IPS-20b (cell line): ENCODE measurements at regions not wholly inside any gene's neighbourhood (a gene's known extent, or its start where the extent isn't known, plus 50 kb on each side); places are given as distances from the start of the nearest gene placed in this dataset.

Experiments used
- H3K27ac ChIP-seq: one replicate; pipeline ENCODE4 v1.5.1; 2013; ENCODE audit warnings: low read length
- H3K27me3 ChIP-seq: 2 replicates; pipeline ENCODE4 v1.6.1; 2013; ENCODE audit warnings: mild to moderate bottlenecking, low read length, inconsistent platforms; ENCODE audit not compliant: insufficient read depth
- H3K36me3 ChIP-seq: 2 replicates; pipeline ENCODE4 v1.6.1; 2013; ENCODE audit warnings: low read depth, mild to moderate bottlenecking, inconsistent platforms, low read length, moderate library complexity; ENCODE audit not compliant: insufficient read depth
- H3K4me1 ChIP-seq: 2 replicates; pipeline ENCODE4 v1.6.1; 2013; ENCODE audit warnings: mild to moderate bottlenecking, control low read depth, inconsistent platforms, low read length, moderate library complexity; ENCODE audit not compliant: insufficient read depth
- H3K4me3 ChIP-seq: 2 replicates; pipeline ENCODE4 v1.5.1; 2013; ENCODE audit warnings: mild to moderate bottlenecking, low read length, inconsistent platforms
- H3K9ac ChIP-seq: 2 replicates; pipeline ENCODE4 v1.6.1; 2013; ENCODE audit warnings: low read depth, mild to moderate bottlenecking, inconsistent platforms, low read length, moderate library complexity
- H3K9me3 ChIP-seq: 2 replicates; pipeline ENCODE4 v1.6.1; 2013; ENCODE audit warnings: mild to moderate bottlenecking, low read depth, low read length, inconsistent platforms; ENCODE audit not compliant: insufficient read depth

DNA sequence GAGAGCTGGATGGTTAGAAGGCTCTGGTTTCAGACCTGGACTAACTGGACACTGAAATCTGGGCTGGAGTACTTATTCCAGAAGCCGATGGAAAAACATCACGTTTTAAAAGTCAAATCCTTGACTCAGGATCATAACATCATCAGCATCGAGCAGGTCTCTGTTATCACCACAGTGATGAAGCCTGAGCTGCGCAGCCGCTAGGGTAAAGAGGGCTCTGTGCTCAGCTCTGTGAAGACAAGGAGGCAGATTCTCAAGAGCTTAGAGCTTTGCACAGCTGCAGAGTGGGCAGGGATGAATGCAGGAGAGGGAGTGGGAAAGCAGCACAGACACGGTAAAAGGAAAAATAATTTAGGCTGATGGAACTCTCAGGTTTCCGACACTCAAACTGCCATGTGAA, 208.8 kb upstream of the TAS2R1 start:
- Histone ChIP-seq H3K27ac (no peak overlapping the region), H3K9me3 (peaks cover 6% of the 10 kb centered on the region; the same call in 1 of the 2 replicates), H3K36me3 (no peaks in the 10 kb centered on the region), H3K9ac (no peak overlapping the region), H3K4me3 (no peak overlapping the region), H3K27me3 (peaks cover 4% of the 10 kb centered on the region), H3K4me1 (peaks cover 12% of the 10 kb centered on the region)

DNA sequence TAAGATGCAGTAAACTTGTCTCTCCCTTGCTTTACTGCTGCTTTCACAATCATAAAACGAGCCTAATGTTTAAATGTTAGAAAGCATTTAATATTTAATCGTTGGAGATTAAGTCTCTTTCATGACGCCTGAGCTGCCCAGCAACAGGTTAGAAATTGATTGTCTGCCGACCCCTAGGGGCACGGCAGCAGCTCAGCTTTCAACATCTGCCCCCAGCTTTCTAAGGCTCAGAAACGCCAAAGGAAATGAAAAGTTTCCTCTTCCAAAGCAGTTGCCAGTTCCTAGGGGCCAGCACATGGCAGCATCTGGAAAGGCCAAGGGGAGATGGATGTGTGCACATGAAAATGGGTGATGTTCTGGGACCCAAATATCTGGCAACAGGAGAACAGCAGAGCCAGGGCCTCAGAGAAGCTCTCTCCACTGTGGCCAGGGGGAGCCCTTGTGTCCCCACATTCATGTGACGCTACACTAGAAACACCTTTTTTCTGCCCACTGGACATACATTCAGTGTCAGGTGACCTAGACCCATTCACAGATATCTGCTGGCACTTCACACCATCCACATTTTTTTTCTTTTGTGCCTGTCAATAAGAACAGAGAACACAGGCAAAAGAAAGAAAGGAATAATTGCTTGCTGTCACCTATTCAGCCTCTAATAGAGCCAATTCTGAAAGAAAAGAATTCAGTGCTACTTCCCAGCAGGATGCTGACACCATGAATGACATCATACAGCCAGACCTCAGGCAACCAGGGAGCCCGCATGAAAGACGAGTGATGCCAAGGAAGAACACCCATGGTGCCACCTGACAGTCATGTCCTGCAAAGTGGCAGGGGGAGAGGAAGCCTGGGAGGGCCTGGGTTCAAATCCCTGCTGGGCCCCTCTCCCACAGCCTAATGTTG, 205.0 kb upstream of the TAS2R1 start:
- Histone ChIP-seq H3K4me1 (peaks cover 25% of the 10 kb centered on the region), H3K9me3 (no peaks in the 10 kb centered on the region), H3K9ac (no peak overlapping the region), H3K36me3 (no peaks in the 10 kb centered on the region), H3K4me3 (no peak overlapping the region), H3K27ac (no peak overlapping the region), H3K27me3 (peaks cover 4% of the 10 kb centered on the region)

DNA sequence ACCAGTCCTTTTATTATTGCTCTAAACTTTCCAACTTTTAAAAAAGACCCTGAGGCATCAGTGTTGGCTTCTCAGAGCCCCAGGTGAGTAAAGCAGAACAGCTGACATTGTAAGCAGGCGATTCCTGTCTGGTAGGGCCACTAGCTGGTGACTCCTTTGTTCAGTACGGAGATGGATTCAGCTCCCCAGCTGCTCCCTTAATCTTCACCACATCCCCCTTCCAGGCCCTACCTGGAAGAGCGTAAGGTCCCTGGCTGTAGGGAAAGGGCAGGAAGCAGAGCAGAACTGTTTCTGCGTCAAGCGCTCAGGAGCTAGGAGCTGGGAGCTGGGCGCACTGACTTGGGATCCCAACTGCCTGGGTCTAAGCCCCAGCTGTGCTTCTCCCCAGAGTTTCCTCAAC, 203.7 kb upstream of the TAS2R1 start:
- H3K27ac ChIP-seq: no peak overlapping the region
- H3K9ac ChIP-seq: peak overlapping the region; percentile 30; the same call in 1 of the 2 replicates
- H3K27me3 ChIP-seq: peaks cover 4% of the 10 kb centered on the region
- no peak overlapping the region for H3K4me3 ChIP-seq
- H3K9me3 ChIP-seq: no peaks in the 10 kb centered on the region
- no peaks in the 10 kb centered on the region for H3K36me3 ChIP-seq
- peaks cover 36% of the 10 kb centered on the region for H3K4me1 ChIP-seq

DNA sequence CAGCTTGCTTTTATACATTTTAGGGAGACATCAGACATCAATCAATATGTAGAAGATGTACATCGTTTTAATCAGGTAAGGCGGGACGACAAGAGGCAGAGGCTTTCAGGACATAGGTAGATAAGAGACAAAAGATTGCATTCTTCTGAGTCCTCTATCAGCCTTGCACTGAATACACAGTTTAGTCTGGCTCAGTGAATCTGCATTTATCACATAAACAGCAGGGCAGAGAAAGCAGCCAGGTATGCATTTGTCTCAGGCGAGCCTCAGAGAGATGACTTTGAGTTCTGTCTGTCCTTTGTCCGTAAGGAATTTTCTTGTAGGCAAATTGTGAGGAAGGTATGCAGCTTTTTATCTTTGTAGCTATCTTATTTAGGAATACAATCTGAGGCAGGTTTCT, 202.8 kb upstream of the TAS2R1 start:
- Histone ChIP-seq H3K27ac (no peak overlapping the region), H3K9me3 (no peaks in the 10 kb centered on the region), H3K27me3 (no peaks in the 10 kb centered on the region; the same call in 1 of the 2 replicates), H3K9ac (no peak overlapping the region), H3K4me3 (0 out of 2 replicates have a peak overlapping the region, but pooled peaks have one; percentile 8), H3K4me1 (peaks cover 38% of the 10 kb centered on the region), H3K36me3 (no peaks in the 10 kb centered on the region)

DNA sequence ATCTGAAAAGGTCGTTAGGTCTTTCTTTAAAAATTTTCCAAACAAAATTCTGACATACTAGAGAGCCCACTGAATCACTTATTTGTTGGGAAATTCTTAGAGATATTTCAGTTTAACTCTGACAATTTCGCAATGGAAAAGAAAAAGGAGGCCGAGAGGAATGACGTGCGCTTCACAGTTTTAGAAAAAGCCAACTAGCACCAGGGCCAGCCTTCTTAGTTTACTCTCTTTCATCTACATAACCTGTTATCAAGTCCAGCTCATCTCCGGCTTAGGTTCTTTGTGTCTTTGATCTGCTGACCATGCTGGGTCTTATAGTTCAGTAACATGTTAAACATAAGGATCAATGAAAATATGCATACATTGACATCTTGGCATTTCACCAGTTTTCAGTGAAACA, 201.7 kb upstream of the TAS2R1 start:
- Histone ChIP-seq H3K27ac (no peak overlapping the region), H3K4me1 (peaks cover 38% of the 10 kb centered on the region), H3K27me3 (no peaks in the 10 kb centered on the region; the same call in 1 of the 2 replicates), H3K4me3 (no peak overlapping the region), H3K36me3 (no peaks in the 10 kb centered on the region), H3K9me3 (no peaks in the 10 kb centered on the region), H3K9ac (no peak overlapping the region)

DNA sequence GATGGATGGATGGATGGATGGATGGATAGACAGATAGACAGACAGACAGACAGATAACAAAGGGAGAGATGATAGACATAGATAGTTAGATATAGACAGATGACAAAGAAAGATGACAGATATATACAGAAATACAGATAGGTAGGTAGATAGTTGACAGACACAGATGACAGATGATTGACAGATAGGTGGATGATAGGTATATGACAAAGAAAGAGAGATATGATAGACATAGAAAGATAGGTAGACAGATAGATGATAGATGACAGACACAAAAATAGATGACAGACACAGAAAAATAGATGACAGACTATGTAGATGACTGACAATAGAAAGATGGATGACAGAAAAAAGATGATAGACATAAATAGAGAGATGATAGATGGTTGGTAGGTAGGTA, 200.0 kb upstream of the TAS2R1 start:
- H3K4me3 ChIP-seq: no peak overlapping the region
- no peak overlapping the region for H3K9ac ChIP-seq
- H3K27ac ChIP-seq: no peak overlapping the region
- no peaks in the 10 kb centered on the region for H3K9me3 ChIP-seq
- H3K4me1 ChIP-seq: peaks cover 38% of the 10 kb centered on the region
- no peaks in the 10 kb centered on the region; the same call in 1 of the 2 replicates for H3K27me3 ChIP-seq
- H3K36me3 ChIP-seq: no peaks in the 10 kb centered on the region

DNA sequence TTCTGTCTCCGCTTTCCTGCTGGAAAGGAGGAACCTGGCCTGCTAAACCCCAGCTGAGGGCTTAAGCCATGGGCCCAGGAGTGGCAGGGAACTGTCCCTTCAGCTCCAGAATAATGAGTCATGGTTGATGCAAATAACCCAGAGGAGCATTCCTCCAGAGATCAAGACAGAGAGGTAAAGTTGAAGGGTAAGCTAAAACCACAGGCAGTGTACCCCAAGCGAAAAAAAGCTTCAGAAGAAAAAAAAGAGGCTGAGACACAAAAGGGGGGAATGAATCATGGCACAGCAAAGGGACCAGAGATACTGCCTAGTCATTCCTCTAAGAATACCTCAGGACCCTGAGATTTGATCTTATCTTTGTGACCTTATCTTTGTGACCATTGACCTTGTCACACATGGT, 199.5 kb upstream of the TAS2R1 start:
- Histone ChIP-seq H3K9ac (no peak overlapping the region), H3K27me3 (no peaks in the 10 kb centered on the region; the same call in 1 of the 2 replicates), H3K36me3 (no peaks in the 10 kb centered on the region), H3K4me1 (peaks cover 33% of the 10 kb centered on the region), H3K4me3 (no peak overlapping the region), H3K9me3 (no peaks in the 10 kb centered on the region), H3K27ac (no peak overlapping the region)

DNA sequence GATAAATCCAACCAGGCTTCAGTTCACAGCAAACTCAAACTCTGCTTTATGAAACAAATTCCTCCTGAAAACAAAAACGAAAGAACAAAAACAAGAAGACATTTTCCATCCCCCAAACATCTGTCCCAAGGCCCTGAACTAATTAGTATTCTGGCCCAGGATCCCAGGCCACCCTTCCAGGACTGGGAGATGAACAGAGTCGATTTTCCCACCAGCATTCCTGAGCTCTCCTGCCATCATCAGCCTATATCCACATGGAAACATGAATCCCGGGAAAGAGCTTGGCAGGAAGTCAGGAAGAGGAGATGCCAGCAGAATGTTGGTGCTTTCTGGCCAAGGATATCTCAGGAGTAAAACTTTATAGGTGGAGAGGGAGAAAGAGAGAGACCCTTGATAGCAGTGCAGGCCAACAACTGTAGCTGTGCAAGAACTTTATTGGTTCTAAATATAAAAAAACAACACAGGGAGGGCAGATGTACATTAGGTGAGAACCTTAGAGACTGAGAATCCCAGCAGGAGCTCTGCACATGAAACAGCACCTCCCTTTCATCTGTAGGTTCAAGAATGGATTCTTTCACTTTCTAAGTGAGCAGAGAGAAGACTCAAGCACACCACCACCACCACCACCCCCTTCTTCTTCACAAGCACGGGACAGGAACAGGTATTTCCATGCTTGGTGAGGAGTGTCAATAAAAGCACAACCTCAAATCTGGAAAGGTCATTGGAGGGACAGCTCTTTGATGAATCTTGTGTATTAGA, 190.7 kb upstream of the TAS2R1 start:
- H3K36me3 ChIP-seq: no peaks in the 10 kb centered on the region
- H3K4me3 ChIP-seq: no peak overlapping the region
- H3K9me3 ChIP-seq: no peaks in the 10 kb centered on the region
- H3K27me3 ChIP-seq: no peaks in the 10 kb centered on the region
- no peak overlapping the region for H3K27ac ChIP-seq
- H3K4me1 ChIP-seq: no peaks in the 10 kb centered on the region
- H3K9ac ChIP-seq: no peak overlapping the region

DNA sequence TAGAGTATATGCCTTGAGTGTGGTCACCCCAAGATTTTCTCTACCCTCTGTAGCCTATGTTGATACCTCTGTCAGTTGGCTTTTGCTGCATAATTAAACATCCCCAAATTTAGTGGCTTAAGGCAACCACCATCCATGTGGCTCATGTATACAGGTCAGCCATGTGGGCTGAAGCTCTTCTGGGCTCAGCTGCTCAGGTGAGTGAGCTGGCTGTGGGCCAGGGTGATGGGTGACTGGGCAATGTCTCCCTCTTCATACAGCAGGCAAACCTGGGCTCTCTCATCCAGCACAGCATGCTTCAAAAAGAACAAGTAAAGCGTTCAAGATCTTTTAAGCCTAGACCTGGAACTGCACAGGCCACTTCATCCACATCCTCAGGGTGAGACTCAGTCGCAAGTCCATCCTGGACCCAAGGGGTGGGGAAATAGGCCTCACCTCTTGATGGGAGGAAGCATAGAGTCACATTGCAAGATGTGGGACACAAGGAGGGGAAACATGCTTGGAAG, 188.2 kb upstream of the TAS2R1 start:
- H3K27ac ChIP-seq: no peak overlapping the region
- H3K27me3 ChIP-seq: no peaks in the 10 kb centered on the region
- no peak overlapping the region for H3K9ac ChIP-seq
- H3K4me1 ChIP-seq: no peaks in the 10 kb centered on the region
- H3K36me3 ChIP-seq: no peaks in the 10 kb centered on the region
- no peak overlapping the region for H3K4me3 ChIP-seq
- no peaks in the 10 kb centered on the region for H3K9me3 ChIP-seq

DNA sequence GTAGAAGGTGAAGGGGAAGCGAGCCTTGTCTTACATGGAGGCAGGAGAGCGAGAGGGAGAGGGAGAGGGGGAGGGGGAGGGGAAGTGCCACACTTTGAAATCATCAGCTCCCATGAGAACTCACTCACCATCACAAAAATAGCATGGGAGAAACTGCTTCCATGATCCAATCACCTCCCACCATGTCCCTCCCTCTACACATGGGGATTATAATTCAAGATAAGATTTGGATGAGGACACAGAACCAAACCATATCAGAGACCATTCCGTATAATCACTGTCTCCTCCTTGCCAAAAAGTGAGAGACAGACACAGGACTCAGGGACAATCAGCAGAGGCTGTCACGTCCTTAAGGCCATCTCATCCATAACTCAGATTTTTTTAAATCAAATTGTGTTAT, 187.7 kb upstream of the TAS2R1 start:
- Histone ChIP-seq H3K9me3 (no peaks in the 10 kb centered on the region), H3K9ac (no peak overlapping the region), H3K27me3 (no peaks in the 10 kb centered on the region), H3K27ac (no peak overlapping the region), H3K4me1 (no peaks in the 10 kb centered on the region), H3K4me3 (no peak overlapping the region), H3K36me3 (no peaks in the 10 kb centered on the region)

DNA sequence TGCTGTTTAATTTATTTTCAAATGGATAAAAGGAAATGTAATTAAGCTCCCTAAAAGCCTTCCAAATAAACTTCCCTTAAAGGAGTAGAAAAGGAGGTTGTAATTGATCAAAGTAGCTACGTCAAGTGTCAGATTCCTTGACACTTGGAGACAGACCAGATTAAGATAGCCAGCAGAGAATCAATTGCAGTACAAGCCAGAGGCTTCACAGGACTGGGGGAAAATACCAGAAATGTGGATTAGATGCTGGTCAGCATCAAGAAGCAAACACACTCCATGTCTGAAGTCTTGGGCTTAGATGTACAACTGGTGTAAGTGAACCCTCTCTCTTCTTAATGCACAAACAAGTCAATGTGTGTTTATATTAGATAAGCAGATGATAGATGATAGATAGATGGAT, 184.9 kb upstream of the TAS2R1 start:
- Histone ChIP-seq H3K27ac (no peak overlapping the region), H3K36me3 (no peaks in the 10 kb centered on the region), H3K9me3 (no peaks in the 10 kb centered on the region), H3K4me1 (no peaks in the 10 kb centered on the region), H3K4me3 (no peak overlapping the region), H3K9ac (no peak overlapping the region), H3K27me3 (no peaks in the 10 kb centered on the region)
